Astrocyte of the hippocampus (primary cell): ENCODE measurements at regions not wholly inside any gene's neighbourhood (a gene's known extent, or its start where the extent isn't known, plus 50 kb on each side); places are given as distances from the start of the nearest gene placed in this dataset.

ENCODE experiments used
- DNase-seq: peaks from one replicate; pipeline ENCODE4 v3.0.0; 2011; ENCODE audit warnings: low read depth, low spot score

DNA sequence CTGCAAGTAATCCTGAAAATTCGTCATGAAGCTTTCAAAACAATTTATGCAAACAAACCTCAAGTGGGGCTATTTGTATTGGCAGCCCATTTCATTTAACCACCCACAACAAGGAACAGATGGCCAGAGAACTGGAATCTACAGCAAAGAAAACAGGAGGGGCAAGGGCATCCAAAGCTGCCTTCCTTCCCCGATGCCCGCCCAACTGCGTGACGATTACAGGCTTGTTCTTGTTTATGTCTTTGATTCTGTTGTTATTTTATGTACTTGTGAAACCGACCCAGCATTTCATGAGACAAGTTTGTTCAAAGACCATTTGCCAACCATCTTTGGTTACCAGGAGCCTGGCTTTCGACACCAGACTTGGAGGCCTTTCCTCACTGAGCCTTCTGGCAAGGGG is 59.1 kb upstream of the IRX6 start:
- no peak for DNase-seq

DNA sequence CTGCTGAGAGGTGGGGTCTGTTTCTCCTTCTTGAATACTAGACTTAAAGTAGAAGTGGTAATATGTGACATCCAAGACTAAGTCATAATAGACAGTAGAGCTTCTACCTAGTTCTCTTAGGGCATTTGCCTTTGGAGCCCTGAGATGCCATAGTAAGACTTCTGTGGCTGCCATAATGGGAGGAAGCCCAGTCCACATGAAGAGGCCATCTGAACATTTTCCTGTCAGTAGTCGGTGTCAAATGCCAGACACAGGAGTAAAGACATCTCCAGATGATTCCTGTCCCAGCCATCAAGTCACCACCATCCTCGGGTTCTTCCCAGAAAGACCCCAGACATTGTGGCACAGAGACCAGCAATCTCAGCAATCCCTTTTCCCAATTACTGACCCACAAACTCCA is 58.1 kb upstream of the IRX6 start:
- DNase-seq = no peak

DNA sequence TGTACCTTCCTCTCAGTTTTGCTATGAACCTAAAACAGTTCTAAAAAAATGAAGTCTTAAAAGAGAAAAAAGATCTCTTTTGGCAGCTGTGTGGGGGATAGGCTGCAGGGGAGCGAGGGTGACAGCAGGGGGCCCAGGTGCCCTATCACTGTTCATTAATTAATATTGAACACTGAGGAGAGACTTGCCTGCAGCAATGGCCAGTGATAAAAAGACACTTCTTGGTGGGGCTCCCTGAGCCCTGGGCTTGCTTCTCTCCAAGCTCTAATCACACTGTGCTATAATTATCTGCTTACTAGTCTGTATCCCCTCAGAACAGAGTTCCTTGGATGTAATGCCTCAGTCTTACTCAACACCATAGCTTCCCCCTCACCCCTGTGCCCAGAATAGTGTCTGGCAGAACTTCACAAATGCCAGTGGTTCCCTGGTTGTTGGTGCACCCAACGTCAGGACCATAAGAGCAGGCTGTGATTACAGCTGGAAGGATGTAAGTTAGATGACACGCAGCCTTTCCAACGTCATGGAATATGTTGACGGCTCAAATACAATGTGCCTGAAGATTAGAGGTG is 52.0 kb upstream of the IRX6 start:
- no peak for DNase-seq

DNA sequence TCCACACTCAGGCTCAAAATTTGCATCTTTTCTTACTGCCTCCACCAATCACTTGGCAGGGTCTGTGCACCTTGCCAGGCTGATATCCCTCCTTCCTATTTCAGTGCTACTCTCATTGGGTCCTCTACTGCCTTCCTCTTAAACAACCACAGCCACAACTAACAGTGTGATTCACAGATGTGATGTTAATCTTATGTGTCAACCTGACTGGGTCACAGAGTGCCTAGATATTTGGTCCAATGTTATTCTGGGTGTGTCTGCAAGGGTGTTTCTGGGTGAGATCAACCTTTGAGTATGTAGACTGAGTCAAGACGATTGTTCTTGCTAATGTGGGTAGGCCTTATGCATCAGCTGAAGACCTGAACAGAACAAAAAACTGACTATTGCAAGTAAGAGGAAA is 51.3 kb upstream of the IRX6 start:
- DNase-seq = no peak

- no peak for DNase-seq
Observed at GRCh38 chr16:55273356-55273755, 50.6 kb upstream of the IRX6 start.

DNA sequence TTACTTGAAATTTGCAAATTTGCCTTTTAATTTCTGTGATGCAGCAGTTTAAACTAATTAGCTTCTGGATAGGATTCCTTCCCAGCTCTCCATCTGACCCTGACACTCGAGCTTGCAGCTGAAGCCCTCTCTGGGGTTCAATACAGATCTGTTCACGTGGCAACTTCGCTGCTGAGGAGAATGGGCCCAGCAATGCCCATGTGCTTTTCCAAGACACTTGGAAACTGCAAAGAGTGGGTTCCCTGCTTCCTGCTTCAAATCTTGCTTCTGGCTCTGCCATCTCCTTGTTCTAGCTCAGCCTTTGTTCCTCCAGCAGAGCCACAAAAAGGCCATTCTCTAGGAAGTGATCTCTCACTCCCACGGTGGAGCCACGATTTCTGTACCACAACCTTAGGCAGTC is 50.0 kb upstream of the IRX6 start:
- no peak for DNase-seq
